Upper lobe of left lung (tissue), 4 donors: ENCODE measurements at regions not wholly inside any gene's neighbourhood (a gene's known extent, or its start where the extent isn't known, plus 50 kb on each side); places are given as distances from the start of the nearest gene placed in this dataset.

Source experiments
- CTCF ChIP-seq, 6 experiments: fragments of 450-650 bp in 4 of 6; fragments of 200-600 bp in 2 of 6; sonication (generic) in 2 of 6; IDR thresholded peaks; one replicate each; pipeline ENCODE4 v1.5.1; 2016 to 2019; ENCODE audit warnings: antibody characterized with exemption in 6 of 6
- EP300 ChIP-seq, 4 donors: sonication (generic); formaldehyde crosslinking; IDR thresholded peaks; one replicate each; pipeline ENCODE4 v1.5.1; 2017; ENCODE audit warnings: antibody characterized with exemption in 4 of 4, control low read depth in 2 of 4
- POLR2A ChIP-seq, 4 donors: fragments of 450-650 bp; IDR thresholded peaks; one replicate each; pipeline ENCODE4 v1.5.1; 2016 to 2017; ENCODE audit warnings: antibody characterized with exemption in 4 of 4, mild to moderate bottlenecking in 2 of 4
- POLR2AphosphoS5 ChIP-seq, 2 donors: sonication (generic); formaldehyde crosslinking; IDR thresholded peaks; one replicate each; pipeline ENCODE4 v1.5.1; 2017; ENCODE audit warnings: antibody characterized with exemption in 2 of 2

- no peak for TF ChIP-seq POLR2A (IDR thresholded peaks at IDR 0.05)
- no peak for TF ChIP-seq CTCF (IDR thresholded peaks at IDR 0.05)
- no peak for TF ChIP-seq POLR2AphosphoS5 (IDR thresholded peaks at IDR 0.05)
- TF ChIP-seq EP300 (IDR thresholded peaks at IDR 0.05), result no peak
These were observed 125.7 kb upstream of the MYO3A start for GRCh38 chr10:25808372-25808771.
